CD14-positive monocyte (primary cell): ENCODE measurements at regions not wholly inside any gene's neighbourhood (a gene's known extent, or its start where the extent isn't known, plus 50 kb on each side); places are given as distances from the start of the nearest gene placed in this dataset.

Experiments
- DNase-seq, 3 donors: peaks; one replicate each; pipeline ENCODE4 v3.0.0-alpha.2; 2011 to 2022
- H2AFZ ChIP-seq: 2 replicates; pipeline ENCODE4 v1.6.0; 2012; ENCODE audit warnings: mild to moderate bottlenecking, low read depth, low read length, inconsistent platforms; ENCODE audit not compliant: insufficient read depth, poor library complexity, severe bottlenecking
- H3K27ac ChIP-seq, 2 donors: 1 replicate in 1 of 2; 2 replicates in 1 of 2; pipeline ENCODE4 v1.5.1; 2012 to 2013; ENCODE audit warnings: low read length in 2 of 2, control low read depth in 1 of 2, inconsistent platforms in 1 of 2, low read depth in 1 of 2, mild to moderate bottlenecking in 1 of 2
- H3K27me3 ChIP-seq, 2 donors: one replicate each; pipeline versions ENCODE4 v1.6.0 to v1.6.1; 2011 to 2013; ENCODE audit warnings: low read length in 2 of 2; ENCODE audit not compliant: control insufficient read depth in 2 of 2, insufficient read depth in 2 of 2
- H3K36me3 ChIP-seq, 2 donors: replicated peaks in 1 of 2; 1 replicate in 1 of 2; 2 replicates in 1 of 2; pipeline versions ENCODE4 v1.5.1 to v1.6.1; 2012 to 2013; ENCODE audit warnings: low read length in 2 of 2, control low read depth in 1 of 2, inconsistent platforms in 1 of 2, mild to moderate bottlenecking in 1 of 2; ENCODE audit not compliant: insufficient read depth in 2 of 2, control insufficient read depth in 1 of 2
- H3K4me1 ChIP-seq, 2 donors: 1 replicate in 1 of 2; 2 replicates in 1 of 2; pipeline versions ENCODE4 v1.5.1 to v1.6.1; 2012 to 2013; ENCODE audit warnings: low read length in 2 of 2, control low read depth in 1 of 2, inconsistent platforms in 1 of 2, mild to moderate bottlenecking in 1 of 2, moderate library complexity in 1 of 2; ENCODE audit not compliant: insufficient read depth in 2 of 2, control insufficient read depth in 1 of 2
- H3K4me2 ChIP-seq: replicated peaks from 2 replicates; pipeline ENCODE3; 2012; ENCODE audit warnings: low read length, moderate library complexity, mild to moderate bottlenecking; ENCODE audit not compliant: poor library complexity, severe bottlenecking; ENCODE audit errors: extremely low read depth
- H3K4me3 ChIP-seq, 3 experiments: fragments of 200-600 bp in 1 of 3; sonication (generic) in 1 of 3; replicated peaks in 1 of 3; 1 replicate in 2 of 3; 2 replicates in 1 of 3; pipeline ENCODE4 v1.5.1; 2011 to 2013; ENCODE audit warnings: low read length in 3 of 3, mild to moderate bottlenecking in 3 of 3, control low read depth in 2 of 3, low read depth in 2 of 3, inconsistent platforms in 1 of 3, moderate library complexity in 1 of 3
- H3K79me2 ChIP-seq: 2 replicates; pipeline ENCODE4 v1.6.0; 2012; ENCODE audit warnings: mild to moderate bottlenecking, control low read depth, inconsistent platforms, low read length, moderate library complexity; ENCODE audit not compliant: insufficient read depth
- H3K9ac ChIP-seq: 2 replicates; pipeline ENCODE4 v1.6.0; 2017; ENCODE audit warnings: low read length, mild to moderate bottlenecking; ENCODE audit not compliant: insufficient read depth, poor library complexity, severe bottlenecking
- H3K9me3 ChIP-seq, 2 donors: replicated peaks in 1 of 2; 1 replicate in 1 of 2; 2 replicates in 1 of 2; pipeline versions ENCODE4 v1.5.1 to v1.6.1; 2012 to 2013; ENCODE audit warnings: low read length in 2 of 2, control low read depth in 1 of 2; ENCODE audit not compliant: control insufficient read depth in 1 of 2, insufficient read depth in 1 of 2
- H4K20me1 ChIP-seq: 2 replicates; pipeline ENCODE4 v1.6.0; 2012; ENCODE audit warnings: mild to moderate bottlenecking, low read length, control low read depth, moderate library complexity; ENCODE audit not compliant: insufficient read depth
- H3K27ac Mint-ChIP-seq, 7 donors: one replicate each; pipeline ENCODE4 v1.8.0; 2020; ENCODE audit warnings: mild to moderate bottlenecking in 7 of 7, mixed read lengths in 7 of 7, moderate library complexity in 6 of 7, inconsistent platforms in 2 of 7
- H3K27me3 Mint-ChIP-seq, 3 donors: one replicate each; pipeline ENCODE4 v1.8.0; 2021 to 2022; ENCODE audit warnings: low read depth in 3 of 3, mild to moderate bottlenecking in 3 of 3, mixed read lengths in 3 of 3, moderate library complexity in 3 of 3, inconsistent platforms in 1 of 3
- H3K36me3 Mint-ChIP-seq, 2 donors: one replicate each; pipeline ENCODE4 v1.8.0; 2020; ENCODE audit warnings: mixed read lengths in 2 of 2, inconsistent platforms in 1 of 2, mild to moderate bottlenecking in 1 of 2
- H3K4me1 Mint-ChIP-seq: one replicate; pipeline ENCODE4 v1.8.0; 2020; ENCODE audit warnings: mild to moderate bottlenecking, mixed read lengths
- H3K4me3 Mint-ChIP-seq, 2 donors: one replicate each; pipeline ENCODE4 v1.8.0; 2020; ENCODE audit warnings: mild to moderate bottlenecking in 2 of 2, mixed read lengths in 2 of 2, moderate library complexity in 1 of 2
- H3K9me3 Mint-ChIP-seq, 7 donors: one replicate each; pipeline ENCODE4 v1.8.0; 2020 to 2022; ENCODE audit warnings: mixed read lengths in 7 of 7, mild to moderate bottlenecking in 6 of 7, moderate library complexity in 6 of 7, inconsistent platforms in 2 of 7
- CTCF ChIP-seq: fragments of 200-600 bp; IDR thresholded peaks from one replicate; pipeline ENCODE4 v1.8.0; 2022; ENCODE audit warnings: antibody characterized with exemption, mild to moderate bottlenecking
- WGBS: methylation state at CpG from one replicate; pipeline ENCODE4 v1.1.5; 2013; ENCODE audit warnings: missing lambda C conversion rate; ENCODE audit not compliant: insufficient coverage; 5-methylcytosine and 5-hydroxymethylcytosine counted together
- intact Hi-C, 2 donors: fragments of 100-400 bp; cut with micrococcal nuclease; formaldehyde crosslinking; loops; one replicate each; pipeline versions ENCODE4 v1.15.0 to v1.15.1; 2023

GRCh38 chr2:145914716-145915115 is 1394.8 kb upstream of the ZEB2 start:
- H3K4me1 Mint-ChIP-seq, result peaks cover 4% of the 10 kb centered on the region
- Histone ChIP-seq H3K9me3 (no peaks in the 10 kb centered on the region), H3K4me3 (no peak overlapping the region), H2AFZ (no peak overlapping the region), H3K27me3 (no peaks in the 10 kb centered on the region), H3K4me2 (no peak overlapping the region), H3K79me2 (no peaks in the 10 kb centered on the region), H3K36me3 (no peaks in the 10 kb centered on the region), H4K20me1 (no peaks in the 10 kb centered on the region), H3K9ac (no peak overlapping the region), H3K27ac (no peak overlapping the region), H3K4me1 (no peaks in the 10 kb centered on the region)
- H3K4me3 Mint-ChIP-seq, result no peak overlapping the region
- TF ChIP-seq CTCF, result no peak
- intact Hi-C loops, result no loop called here
- no peaks in the 10 kb centered on the region for H3K27me3 Mint-ChIP-seq
- 79% methylated on average over 3 of the region's 4 CpGs for WGBS
- no peak overlapping the region for H3K27ac Mint-ChIP-seq
- H3K9me3 Mint-ChIP-seq, result peaks cover 0 to 2% (median 0%) of the 10 kb centered on the region in 7 donors
- DNase-seq, result no peak
- no peaks in the 10 kb centered on the region for H3K36me3 Mint-ChIP-seq

- 0% methylated on average over 2 of the region's 4 CpGs for WGBS
- Mint-ChIP-seq H3K27ac (no peak overlapping the region), H3K4me3 (peak overlapping the region in 1 of 2 donors; percentile 72), H3K27me3 (peaks cover 0 to 1% (median 0%) of the 10 kb centered on the region in 3 donors), H3K4me1 (peaks cover 7% of the 10 kb centered on the region), H3K36me3 (no peaks in the 10 kb centered on the region), H3K9me3 (no peaks in the 10 kb centered on the region)
- H3K4me2 ChIP-seq, result no peak overlapping the region
- no peaks in the 10 kb centered on the region for H3K79me2 ChIP-seq
- H3K27ac ChIP-seq, result no peak overlapping the region
- no peaks in the 10 kb centered on the region for H3K36me3 ChIP-seq
- H4K20me1 ChIP-seq, result no peaks in the 10 kb centered on the region
- H2AFZ ChIP-seq, result no peak overlapping the region
- no peak overlapping the region for H3K4me3 ChIP-seq
- no peak for TF ChIP-seq CTCF
- H3K9ac ChIP-seq, result no peak overlapping the region
- no peaks in the 10 kb centered on the region for H3K9me3 ChIP-seq
- intact Hi-C loops, result no loop called here
- H3K4me1 ChIP-seq, result no peaks in the 10 kb centered on the region
- DNase-seq, result no peak
- H3K27me3 ChIP-seq, result no peaks in the 10 kb centered on the region
Observed at GRCh38 chr2:145910416-145910815, 1390.5 kb upstream of the ZEB2 start.
